Erythroblast (primary cell): ENCODE measurements at regions not wholly inside any gene's neighbourhood (a gene's known extent, or its start where the extent isn't known, plus 50 kb on each side); places are given as distances from the start of the nearest gene placed in this dataset.

Source experiments
- GATA1 ChIP-seq: IDR thresholded peaks from 2 replicates; pipeline ENCODE4 v1.6.1; 2011; ENCODE audit warnings: low read depth, mild to moderate bottlenecking, control low read depth, low read length, moderate library complexity
- POLR2A ChIP-seq: IDR thresholded peaks from 2 replicates; pipeline ENCODE4 v1.6.1; 2011; ENCODE audit warnings: mild to moderate bottlenecking, low read length

DNA sequence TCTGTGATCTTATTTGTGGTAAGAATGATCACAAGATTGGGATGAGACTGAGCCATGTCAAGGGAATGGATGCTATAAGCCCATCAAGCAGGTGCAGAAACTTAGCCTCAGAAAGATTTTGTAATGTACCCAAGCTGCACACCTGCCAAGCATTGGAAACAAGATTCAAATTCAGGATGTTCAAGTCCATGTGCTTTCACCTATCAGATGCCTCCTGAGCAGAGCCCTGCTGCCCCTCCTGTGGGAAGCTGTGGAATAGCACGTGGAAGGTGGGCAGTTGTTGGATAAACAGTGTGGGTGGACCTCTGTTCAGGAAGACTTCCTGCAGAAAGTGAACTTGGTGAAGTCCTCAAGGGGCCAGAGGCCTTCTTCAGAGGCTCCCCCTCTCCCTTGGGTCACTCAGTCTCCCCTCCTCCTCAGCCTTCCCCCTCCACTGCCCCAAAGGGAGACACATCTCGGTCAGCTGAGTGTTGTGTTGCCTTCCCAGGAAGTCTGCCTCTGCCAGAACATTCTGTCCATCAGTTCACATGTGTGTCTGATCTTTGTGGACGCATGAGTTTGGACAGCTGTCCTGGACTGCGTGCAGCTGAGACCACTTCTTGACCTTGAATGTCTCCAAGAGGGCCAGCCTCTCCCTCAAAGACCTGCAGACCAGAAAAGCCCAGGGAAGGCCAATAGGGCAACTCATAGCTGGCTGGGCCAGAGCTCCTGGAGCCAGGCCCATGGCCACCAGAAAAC, 186.1 kb downstream of the INHBB start:
- TF ChIP-seq POLR2A: no peak
- no peak for TF ChIP-seq GATA1
